WERI-Rb-1 (cell line): ENCODE measurements at regions not wholly inside any gene's neighbourhood (a gene's known extent, or its start where the extent isn't known, plus 50 kb on each side); places are given as distances from the start of the nearest gene placed in this dataset.

Experiments
- DNase-seq: peaks from one replicate; pipeline ENCODE4 v3.0.0-alpha.2; 2020
- H3K27ac ChIP-seq: fragments of 250-450 bp; sonication (Bioruptor Pico); 2 replicates; pipeline ENCODE4 v1.5.1; 2020; ENCODE audit warnings: mild to moderate bottlenecking, moderate library complexity
- H3K27me3 ChIP-seq: fragments of 250-450 bp; sonication (Bioruptor Pico); 2 replicates; pipeline ENCODE4 v1.5.1; 2021; ENCODE audit warnings: mild to moderate bottlenecking, low read depth, moderate library complexity; ENCODE audit not compliant: insufficient read depth, severe bottlenecking
- H3K36me3 ChIP-seq: fragments of 250-450 bp; sonication (Bioruptor Pico); 2 replicates; pipeline ENCODE4 v1.5.1; 2020; ENCODE audit warnings: mild to moderate bottlenecking, moderate library complexity
- H3K4me3 ChIP-seq: 2 replicates; pipeline ENCODE4 v1.5.1; 2011; ENCODE audit warnings: low read depth, mild to moderate bottlenecking, control low read depth, low read length
- H3K9me3 ChIP-seq: fragments of 250-450 bp; sonication (Bioruptor Pico); 2 replicates; pipeline ENCODE4 v1.5.1; 2021; ENCODE audit warnings: mild to moderate bottlenecking, moderate library complexity; ENCODE audit not compliant: severe bottlenecking
- TF ChIP-seq, protein P1 (sequence below): IDR thresholded peaks from 2 replicates; pipeline ENCODE4 v1.5.1; 2011; ENCODE audit warnings: low read depth, mild to moderate bottlenecking, control low read depth, inconsistent platforms, low read length

DNA sequence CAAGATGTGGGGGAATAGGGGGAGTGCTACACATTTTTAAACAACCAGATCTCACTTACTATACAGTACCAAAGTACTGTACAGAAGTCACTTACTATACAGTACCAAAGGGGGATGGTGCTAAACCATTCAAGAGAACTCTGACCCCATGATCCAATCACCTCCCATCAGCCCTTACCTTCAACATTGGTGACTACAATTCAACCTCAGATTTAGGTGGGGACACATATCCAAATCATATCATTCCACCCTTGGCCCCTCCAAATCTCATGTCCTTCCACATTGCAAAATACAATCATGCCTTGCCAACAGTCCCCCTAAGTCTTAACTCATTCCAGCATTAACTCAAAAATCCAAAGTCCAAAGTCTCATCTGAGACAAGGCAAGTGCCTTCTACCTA lies 49.9 kb upstream of the CD2AP start:
- H3K27me3 ChIP-seq, result no peaks in the 10 kb centered on the region
- TF ChIP-seq, protein P1, sequence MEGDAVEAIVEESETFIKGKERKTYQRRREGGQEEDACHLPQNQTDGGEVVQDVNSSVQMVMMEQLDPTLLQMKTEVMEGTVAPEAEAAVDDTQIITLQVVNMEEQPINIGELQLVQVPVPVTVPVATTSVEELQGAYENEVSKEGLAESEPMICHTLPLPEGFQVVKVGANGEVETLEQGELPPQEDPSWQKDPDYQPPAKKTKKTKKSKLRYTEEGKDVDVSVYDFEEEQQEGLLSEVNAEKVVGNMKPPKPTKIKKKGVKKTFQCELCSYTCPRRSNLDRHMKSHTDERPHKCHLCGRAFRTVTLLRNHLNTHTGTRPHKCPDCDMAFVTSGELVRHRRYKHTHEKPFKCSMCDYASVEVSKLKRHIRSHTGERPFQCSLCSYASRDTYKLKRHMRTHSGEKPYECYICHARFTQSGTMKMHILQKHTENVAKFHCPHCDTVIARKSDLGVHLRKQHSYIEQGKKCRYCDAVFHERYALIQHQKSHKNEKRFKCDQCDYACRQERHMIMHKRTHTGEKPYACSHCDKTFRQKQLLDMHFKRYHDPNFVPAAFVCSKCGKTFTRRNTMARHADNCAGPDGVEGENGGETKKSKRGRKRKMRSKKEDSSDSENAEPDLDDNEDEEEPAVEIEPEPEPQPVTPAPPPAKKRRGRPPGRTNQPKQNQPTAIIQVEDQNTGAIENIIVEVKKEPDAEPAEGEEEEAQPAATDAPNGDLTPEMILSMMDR, result no peak
- DNase-seq, result no peak
- H3K27ac ChIP-seq, result no peak overlapping the region
- no peak overlapping the region for H3K4me3 ChIP-seq
- H3K36me3 ChIP-seq, result no peaks in the 10 kb centered on the region
- H3K9me3 ChIP-seq, result peaks cover 7% of the 10 kb centered on the region
